ENCODE measurements at regions not wholly inside any gene's neighbourhood (a gene's known extent, or its start where the extent isn't known, plus 50 kb on each side); places are given as distances from the start of the nearest gene placed in this dataset.

GRCh38 chr4:162406637-162407365, 243.0 kb upstream of the FSTL5 start:
- CTCF ChIA-PET (ENCODE audit: partially characterized antibody): no interaction called here
- no peak overlapping the region for H3K4ac ChIP-seq (replicated peaks; ENCODE audit: insufficient read length, low read depth, low read length)

More at GRCh38 chr4:162406637-162407365, 243.0 kb upstream of the FSTL5 start:
- Histone ChIP-seq H3K18ac (ENCODE audit: extremely low read depth, low read length) (no peak overlapping the region), H2BK5ac (ENCODE audit: low read depth, low read length) (no peak overlapping the region), H2AFZ (ENCODE audit: low read length) (no peak overlapping the region), H3K9me3 (ENCODE audit: insufficient read depth in 2 of 2, low read depth in 1 of 2, low read length in 1 of 2) (no peaks in the 10 kb centered on the region), H3K23ac (ENCODE audit: insufficient read length) (no peak overlapping the region), H3K79me1 (ENCODE audit: low read depth, low read length) (no peaks in the 10 kb centered on the region), H3K27me3 (replicated peaks in 1 of 4; ENCODE audit: control insufficient read depth in 3 of 4, extremely low read depth in 1 of 4, insufficient read depth in 3 of 4, low read length in 3 of 4) (no peaks in the 10 kb centered on the region), H3K23me2 (ENCODE audit: low read depth, low read length) (no peaks in the 10 kb centered on the region), H4K91ac (replicated peaks; ENCODE audit: insufficient read length, low read length) (no peak overlapping the region), H3K4me2 (ENCODE audit: insufficient read depth in 1 of 2, low read depth in 2 of 2, low read length in 2 of 2) (no peak overlapping the region), H2BK20ac (ENCODE audit: low read length) (no peak overlapping the region), H4K20me1 (replicated peaks in 1 of 2; ENCODE audit: control insufficient read depth in 1 of 2, insufficient read depth in 2 of 2, low read length in 2 of 2) (no peaks in the 10 kb centered on the region), H4K8ac (ENCODE audit: extremely low read depth, insufficient read depth, low read length) (no peak overlapping the region), H4K5ac (ENCODE audit: insufficient read length, low read depth, low read length) (no peak overlapping the region), H3K4me1 (replicated peaks in 1 of 4; ENCODE audit: control insufficient read depth in 3 of 4, insufficient read depth in 4 of 4, low read length in 3 of 4) (no peaks in the 10 kb centered on the region), H3K79me2 (ENCODE audit: control insufficient read depth in 1 of 2, insufficient read depth in 2 of 2, low read length in 2 of 2) (no peaks in the 10 kb centered on the region), H2BK15ac (ENCODE audit: low read length) (no peak overlapping the region), H3K27ac (ENCODE audit: low read depth, low read length) (no peak overlapping the region), H2BK120ac (replicated peaks; ENCODE audit: low read depth, low read length) (no peak overlapping the region), H2AK5ac (ENCODE audit: low read depth, low read length) (no peak overlapping the region), H3K4me3 (ENCODE audit: extremely low read depth in 1 of 4, insufficient read depth in 2 of 4, low read depth in 3 of 4, low read length in 4 of 4) (no peak overlapping the region), H2BK12ac (ENCODE audit: low read depth, low read length) (no peak overlapping the region), H3K56ac (replicated peaks; ENCODE audit: insufficient read length, low read depth, low read length) (no peak overlapping the region), H3K36me3 (ENCODE audit: control insufficient read depth in 2 of 4, insufficient read depth in 4 of 4, low read length in 3 of 4) (no peaks in the 10 kb centered on the region), H3K14ac (ENCODE audit: insufficient read length) (no peak overlapping the region), H3K9ac (replicated peaks in 1 of 4; ENCODE audit: extremely low read depth in 1 of 4, low read depth in 3 of 4, low read length in 3 of 4) (no peak overlapping the region)
- DNase-seq (ENCODE audit: low read depth in 1 of 2, low spot score in 2 of 2): no peak
- POLR2A ChIA-PET (ENCODE audit: partially characterized antibody): no interaction called here
- FAIRE-seq: no peak
- TF ChIP-seq JUND (IDR thresholded peaks at IDR 0.05; ENCODE audit: low read length) (no peak), GABPA (IDR thresholded peaks at IDR 0.05; ENCODE audit: borderline replicate concordance, insufficient read depth, low read length) (no peak), POU5F1 (IDR thresholded peaks at IDR 0.05; ENCODE audit: low read depth, low read length) (no peak), ZNF274 (IDR thresholded peaks at IDR 0.05; ENCODE audit: borderline replicate concordance, extremely low read depth, low read length) (no peak), BCL11A (IDR thresholded peaks at IDR 0.05; ENCODE audit: low read depth in 2 of 2, low read length in 2 of 2) (no peak), POLR2A (IDR thresholded peaks at IDR 0.05; ENCODE audit: control extremely low read depth in 1 of 2, low read depth in 2 of 2, low read length in 2 of 2) (no peak), TCF12 (IDR thresholded peaks at IDR 0.05; ENCODE audit: low read depth, low read length) (no peak), ATF2 (IDR thresholded peaks at IDR 0.05; ENCODE audit: low read length) (no peak), PHF8 (conservative IDR thresholded peaks at IDR 0.05; ENCODE audit: low read depth, low read length) (no peak)
- WGBS, 2 experiments (ENCODE audit: extremely low coverage in 1 of 2, insufficient coverage in 1 of 2, insufficient read length in 1 of 2, insufficient replicate concordance in 2 of 2, low coverage in 1 of 2, low lambda C conversion rate in 2 of 2, missing lambda C conversion rate in 1 of 2): 91 to 100% methylated on average over 1 to 7 of the region's 7 CpGs

Data from H1 (cell line).